ENCODE measurements at regions not wholly inside any gene's neighbourhood (a gene's known extent, or its start where the extent isn't known, plus 50 kb on each side); places are given as distances from the start of the nearest gene placed in this dataset.

DNA sequence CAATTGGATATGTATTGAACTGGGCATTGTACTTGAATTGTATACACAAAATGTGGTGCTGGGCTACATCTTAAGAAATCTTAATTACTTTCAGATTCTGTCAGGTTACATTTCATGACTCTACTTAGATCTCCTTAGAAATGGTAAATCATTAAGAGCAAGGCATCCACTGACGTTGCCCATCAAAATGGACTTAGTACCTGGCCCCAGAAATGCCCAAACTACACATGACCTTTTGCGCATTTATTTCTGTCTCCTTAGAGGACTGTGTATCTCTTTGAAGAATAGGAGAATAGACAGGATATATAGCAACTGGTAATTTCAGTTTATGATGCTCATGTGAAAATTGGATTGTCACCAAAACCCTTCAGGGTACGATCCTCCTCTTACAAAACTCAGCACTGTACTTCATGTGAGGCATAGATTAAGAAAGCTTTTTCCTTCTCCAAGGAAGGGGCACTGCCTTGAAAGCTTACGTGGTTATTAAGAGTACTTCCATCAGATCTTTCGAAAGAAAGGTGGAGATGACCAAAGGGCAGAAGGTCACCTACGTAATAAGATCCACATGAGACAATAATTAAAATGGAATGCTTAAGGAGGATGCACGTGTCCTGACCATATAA, 61.4 kb upstream of the BMP2 start:
- TF ChIP-seq, protein P1, sequence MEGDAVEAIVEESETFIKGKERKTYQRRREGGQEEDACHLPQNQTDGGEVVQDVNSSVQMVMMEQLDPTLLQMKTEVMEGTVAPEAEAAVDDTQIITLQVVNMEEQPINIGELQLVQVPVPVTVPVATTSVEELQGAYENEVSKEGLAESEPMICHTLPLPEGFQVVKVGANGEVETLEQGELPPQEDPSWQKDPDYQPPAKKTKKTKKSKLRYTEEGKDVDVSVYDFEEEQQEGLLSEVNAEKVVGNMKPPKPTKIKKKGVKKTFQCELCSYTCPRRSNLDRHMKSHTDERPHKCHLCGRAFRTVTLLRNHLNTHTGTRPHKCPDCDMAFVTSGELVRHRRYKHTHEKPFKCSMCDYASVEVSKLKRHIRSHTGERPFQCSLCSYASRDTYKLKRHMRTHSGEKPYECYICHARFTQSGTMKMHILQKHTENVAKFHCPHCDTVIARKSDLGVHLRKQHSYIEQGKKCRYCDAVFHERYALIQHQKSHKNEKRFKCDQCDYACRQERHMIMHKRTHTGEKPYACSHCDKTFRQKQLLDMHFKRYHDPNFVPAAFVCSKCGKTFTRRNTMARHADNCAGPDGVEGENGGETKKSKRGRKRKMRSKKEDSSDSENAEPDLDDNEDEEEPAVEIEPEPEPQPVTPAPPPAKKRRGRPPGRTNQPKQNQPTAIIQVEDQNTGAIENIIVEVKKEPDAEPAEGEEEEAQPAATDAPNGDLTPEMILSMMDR (IDR thresholded peaks at IDR 0.05; ENCODE audit: borderline replicate concordance, extremely low read depth, low read length, poor library complexity, severe bottlenecking): no peak
- no peak for TF ChIP-seq EZH2 (IDR thresholded peaks at IDR 0.05; ENCODE audit: borderline replicate concordance, low read depth, low read length, severe bottlenecking)

Data from DND-41 (cell line).